Esophagus muscularis mucosa (tissue), 4 donors: ENCODE measurements at regions not wholly inside any gene's neighbourhood (a gene's known extent, or its start where the extent isn't known, plus 50 kb on each side); places are given as distances from the start of the nearest gene placed in this dataset.

Source experiments
- CTCF ChIP-seq, 3 experiments: fragments of 200-600 bp in 2 of 3; fragments of 450-650 bp in 1 of 3; sonication (generic) in 2 of 3; IDR thresholded peaks; one replicate each; pipeline ENCODE4 v1.5.1; 2017 to 2019; ENCODE audit warnings: antibody characterized with exemption in 3 of 3, mild to moderate bottlenecking in 2 of 3, moderate library complexity in 1 of 3
- EP300 ChIP-seq: sonication (generic); formaldehyde crosslinking; IDR thresholded peaks from one replicate; pipeline ENCODE4 v1.6.1; 2017; ENCODE audit warnings: antibody characterized with exemption
- POLR2AphosphoS5 ChIP-seq, 2 donors: sonication (generic); formaldehyde crosslinking; IDR thresholded peaks; one replicate each; pipeline ENCODE4 v1.6.1; 2017; ENCODE audit warnings: antibody characterized with exemption in 2 of 2

- TF ChIP-seq CTCF (IDR thresholded peaks at IDR 0.05) = no peak
- no peak for TF ChIP-seq POLR2AphosphoS5 (IDR thresholded peaks at IDR 0.05)
- no peak for TF ChIP-seq EP300
Measured at GRCh38 chr3:18725668-18726407, 300.7 kb upstream of the SATB1 start.
